Left ventricle myocardium inferior (tissue), 1 donor: ENCODE measurements at regions not wholly inside any gene's neighbourhood (a gene's known extent, or its start where the extent isn't known, plus 50 kb on each side); places are given as distances from the start of the nearest gene placed in this dataset.

Source experiments
- DNase-seq: peaks from one replicate; pipeline ENCODE4 v3.0.0-alpha.2; 2020
- H3K27ac ChIP-seq: fragments of 200-600 bp; replicated peaks from 2 replicates; pipeline ENCODE4 v1.8.0; 2021
- H3K27me3 ChIP-seq: fragments of 200-600 bp; 2 replicates; pipeline ENCODE4 v1.8.0; 2021; ENCODE audit warnings: low read depth
- H3K36me3 ChIP-seq: fragments of 200-600 bp; 2 replicates; pipeline ENCODE4 v1.8.0; 2021
- H3K4me1 ChIP-seq: fragments of 200-600 bp; 2 replicates; pipeline ENCODE4 v1.8.0; 2021
- H3K4me3 ChIP-seq: fragments of 200-600 bp; 2 replicates; pipeline ENCODE4 v1.8.0; 2021; ENCODE audit warnings: mild to moderate bottlenecking, moderate library complexity
- H3K9me3 ChIP-seq: fragments of 200-600 bp; replicated peaks from 2 replicates; pipeline ENCODE4 v1.8.0; 2021
- intact Hi-C: fragments of 100-400 bp; cut with micrococcal nuclease; formaldehyde crosslinking; loops from one replicate; pipeline ENCODE4 v1.11.0; 2022
- TF ChIP-seq, protein P1 (sequence below): fragments of 200-600 bp; IDR thresholded peaks from 2 replicates; pipeline ENCODE4 v1.8.0; 2021; ENCODE audit warnings: antibody characterized with exemption, mild to moderate bottlenecking, borderline replicate concordance
- donor health status: DM: no; HTN: yes; CAD: no; lungs with severe emphysema.

DNA sequence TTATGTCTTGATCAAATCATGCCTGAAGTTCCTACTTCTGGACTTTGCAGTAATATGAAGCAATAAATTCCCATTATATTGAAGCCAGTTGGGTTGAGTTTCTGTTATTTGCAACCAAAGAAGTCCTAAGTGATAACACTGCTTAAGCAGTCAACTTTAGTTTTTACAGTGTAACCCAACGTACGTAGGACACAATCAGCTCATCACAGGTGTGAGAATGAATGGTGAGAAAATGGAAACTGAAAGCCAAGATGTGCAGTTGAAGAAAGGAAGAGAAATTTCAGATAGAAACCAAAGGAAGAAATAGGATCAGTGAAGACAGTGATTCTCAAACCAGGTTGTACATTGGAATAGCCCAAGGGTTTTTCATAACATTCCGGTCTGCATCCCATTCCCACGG is 211.4 kb upstream of the ZFP64 start:
- intact Hi-C loops: no loop called here
- Histone ChIP-seq H3K9me3 (no peaks in the 10 kb centered on the region), H3K4me1 (no peaks in the 10 kb centered on the region), H3K27me3 (peaks cover 5% of the 10 kb centered on the region), H3K27ac (no peak overlapping the region), H3K36me3 (no peaks in the 10 kb centered on the region), H3K4me3 (no peak overlapping the region)
- TF ChIP-seq, protein P1, sequence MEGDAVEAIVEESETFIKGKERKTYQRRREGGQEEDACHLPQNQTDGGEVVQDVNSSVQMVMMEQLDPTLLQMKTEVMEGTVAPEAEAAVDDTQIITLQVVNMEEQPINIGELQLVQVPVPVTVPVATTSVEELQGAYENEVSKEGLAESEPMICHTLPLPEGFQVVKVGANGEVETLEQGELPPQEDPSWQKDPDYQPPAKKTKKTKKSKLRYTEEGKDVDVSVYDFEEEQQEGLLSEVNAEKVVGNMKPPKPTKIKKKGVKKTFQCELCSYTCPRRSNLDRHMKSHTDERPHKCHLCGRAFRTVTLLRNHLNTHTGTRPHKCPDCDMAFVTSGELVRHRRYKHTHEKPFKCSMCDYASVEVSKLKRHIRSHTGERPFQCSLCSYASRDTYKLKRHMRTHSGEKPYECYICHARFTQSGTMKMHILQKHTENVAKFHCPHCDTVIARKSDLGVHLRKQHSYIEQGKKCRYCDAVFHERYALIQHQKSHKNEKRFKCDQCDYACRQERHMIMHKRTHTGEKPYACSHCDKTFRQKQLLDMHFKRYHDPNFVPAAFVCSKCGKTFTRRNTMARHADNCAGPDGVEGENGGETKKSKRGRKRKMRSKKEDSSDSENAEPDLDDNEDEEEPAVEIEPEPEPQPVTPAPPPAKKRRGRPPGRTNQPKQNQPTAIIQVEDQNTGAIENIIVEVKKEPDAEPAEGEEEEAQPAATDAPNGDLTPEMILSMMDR: no peak
- no peak for DNase-seq

DNA sequence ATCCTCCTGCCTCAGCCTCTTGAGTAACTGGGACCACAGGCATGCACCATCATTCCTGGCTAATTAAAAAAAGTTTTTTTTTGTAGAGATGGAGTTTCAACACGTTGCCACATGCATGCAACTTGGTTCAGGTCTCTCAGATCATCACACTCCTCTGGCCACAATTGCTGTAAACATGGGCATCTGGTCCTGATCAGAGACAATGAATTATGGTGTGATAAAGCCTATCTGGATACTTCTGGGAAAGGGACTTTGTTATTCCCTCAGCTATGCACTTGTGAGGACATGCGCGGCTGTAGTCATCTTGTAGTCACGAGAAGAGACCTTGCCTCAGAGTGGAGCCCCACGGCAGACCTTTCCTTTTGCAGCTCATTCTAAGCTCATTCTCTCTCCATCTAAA is 210.9 kb upstream of the ZFP64 start:
- no peak overlapping the region for H3K4me3 ChIP-seq
- no peak for DNase-seq
- no peaks in the 10 kb centered on the region for H3K36me3 ChIP-seq
- H3K9me3 ChIP-seq: no peaks in the 10 kb centered on the region
- H3K27me3 ChIP-seq: peaks cover 5% of the 10 kb centered on the region
- TF ChIP-seq, protein P1: no peak
- no peaks in the 10 kb centered on the region for H3K4me1 ChIP-seq
- intact Hi-C loops: no loop called here
- H3K27ac ChIP-seq: no peak overlapping the region

DNA sequence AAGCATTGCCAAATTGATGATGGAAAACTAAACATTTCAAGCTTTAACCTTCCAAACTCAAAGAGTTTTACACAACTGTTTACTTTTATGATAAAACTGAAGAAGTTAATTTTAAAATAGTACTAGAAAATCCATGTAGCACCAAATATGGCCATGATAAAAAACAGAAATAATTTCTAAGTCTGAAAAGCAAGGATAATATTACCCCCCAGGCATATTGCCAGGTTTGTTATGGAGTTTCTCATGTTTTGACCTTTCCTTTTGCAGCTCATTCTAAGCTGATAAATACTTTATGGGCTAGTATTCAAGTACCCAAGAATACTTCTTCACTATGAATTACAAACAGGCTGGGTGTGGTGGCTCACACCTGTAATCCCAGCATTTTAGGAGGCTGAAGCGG is 209.9 kb upstream of the ZFP64 start:
- intact Hi-C loops: no loop called here
- no peaks in the 10 kb centered on the region for H3K9me3 ChIP-seq
- H3K27ac ChIP-seq: no peak overlapping the region
- H3K36me3 ChIP-seq: no peaks in the 10 kb centered on the region
- no peak overlapping the region for H3K4me3 ChIP-seq
- no peaks in the 10 kb centered on the region for H3K4me1 ChIP-seq
- peaks cover 5% of the 10 kb centered on the region for H3K27me3 ChIP-seq
- DNase-seq: no peak
- TF ChIP-seq, protein P1: no peak

DNA sequence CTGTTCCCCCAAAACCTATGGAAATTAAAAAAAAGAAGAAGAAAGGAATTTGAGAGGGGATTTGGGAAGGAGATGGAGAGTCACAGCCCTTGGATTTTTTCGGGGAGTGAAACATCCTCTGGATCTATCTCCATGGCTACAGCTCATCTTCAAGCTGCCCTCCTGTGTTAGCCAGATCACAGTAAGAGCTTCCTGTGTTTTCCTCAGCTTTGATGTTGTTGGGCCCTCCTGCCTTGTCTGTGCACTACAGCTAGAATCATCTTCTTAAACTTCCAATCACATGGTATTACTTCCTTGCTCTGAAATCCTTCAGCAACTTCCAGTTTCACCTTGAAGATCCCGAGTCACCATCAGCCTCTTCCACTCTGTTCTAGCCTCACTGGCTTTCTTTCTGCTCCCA is 207.8 kb upstream of the ZFP64 start:
- intact Hi-C loops: no loop called here
- Histone ChIP-seq H3K27ac (no peak overlapping the region), H3K4me1 (no peaks in the 10 kb centered on the region), H3K36me3 (no peaks in the 10 kb centered on the region), H3K9me3 (no peaks in the 10 kb centered on the region), H3K27me3 (peaks cover 5% of the 10 kb centered on the region), H3K4me3 (no peak overlapping the region)
- no peak for DNase-seq
- TF ChIP-seq, protein P1: no peak

- H3K36me3 ChIP-seq: no peaks in the 10 kb centered on the region
- intact Hi-C loops: no loop called here
- no peak overlapping the region for H3K27ac ChIP-seq
- TF ChIP-seq, protein P1: no peak
- peaks cover 9% of the 10 kb centered on the region for H3K27me3 ChIP-seq
- no peaks in the 10 kb centered on the region for H3K4me1 ChIP-seq
- H3K4me3 ChIP-seq: no peak overlapping the region
- no peak for DNase-seq
- no peaks in the 10 kb centered on the region for H3K9me3 ChIP-seq
Measured at GRCh38 chr20:52389606-52390005, 198.0 kb upstream of the ZFP64 start.
